Liver (tissue), 8 donors: ENCODE measurements at regions not wholly inside any gene's neighbourhood (a gene's known extent, or its start where the extent isn't known, plus 50 kb on each side); places are given as distances from the start of the nearest gene placed in this dataset.

Experiments used
- DNase-seq: peaks from one replicate; pipeline ENCODE4 v3.0.0-alpha.2; 2017; ENCODE audit warnings: low spot score
- H3K27ac ChIP-seq, 2 donors: one replicate each; pipeline ENCODE4 v1.7.0; 2013; ENCODE audit warnings: inconsistent platforms in 2 of 2, low read length in 2 of 2, control low read depth in 1 of 2, low read depth in 1 of 2, mild to moderate bottlenecking in 1 of 2
- H3K27me3 ChIP-seq, 4 donors: one replicate each; pipeline versions ENCODE4 v1.6.1 to v1.7.0; 2013; ENCODE audit warnings: low read length in 3 of 4, inconsistent platforms in 1 of 4, mild to moderate bottlenecking in 1 of 4, moderate library complexity in 1 of 4; ENCODE audit not compliant: control insufficient read depth in 4 of 4, insufficient read depth in 4 of 4
- H3K36me3 ChIP-seq, 4 donors: one replicate each; pipeline versions ENCODE4 v1.6.1 to v1.7.0; 2013; ENCODE audit warnings: low read length in 3 of 4, mild to moderate bottlenecking in 3 of 4, low read depth in 1 of 4, moderate library complexity in 1 of 4; ENCODE audit not compliant: control insufficient read depth in 4 of 4, insufficient read depth in 3 of 4
- H3K4me1 ChIP-seq, 4 donors: one replicate each; pipeline versions ENCODE4 v1.6.1 to v1.7.0; 2013; ENCODE audit warnings: low read length in 3 of 4, mild to moderate bottlenecking in 3 of 4, moderate library complexity in 1 of 4; ENCODE audit not compliant: control insufficient read depth in 4 of 4, insufficient read depth in 4 of 4
- H3K4me3 ChIP-seq, 3 donors: one replicate each; pipeline versions ENCODE4 v1.6.1 to v1.7.0; 2013; ENCODE audit warnings: low read length in 3 of 3, control low read depth in 1 of 3, low read depth in 1 of 3, mild to moderate bottlenecking in 1 of 3
- H3K9ac ChIP-seq, 2 donors: one replicate each; pipeline ENCODE4 v1.7.0; 2013; ENCODE audit warnings: low read length in 2 of 2, mild to moderate bottlenecking in 2 of 2, moderate library complexity in 2 of 2, control low read depth in 1 of 2, low read depth in 1 of 2
- H3K9me3 ChIP-seq, 4 donors: one replicate each; pipeline versions ENCODE4 v1.6.1 to v1.7.0; 2013; ENCODE audit warnings: low read length in 3 of 4; ENCODE audit not compliant: control insufficient read depth in 4 of 4
- EGR1 ChIP-seq, 2 donors: IDR thresholded peaks; 2 replicates each; pipeline ENCODE4 v1.6.1; 2016 to 2018; ENCODE audit warnings: antibody characterized with exemption in 2 of 2, low read depth in 2 of 2
- FOXA1 ChIP-seq: IDR thresholded peaks from 2 replicates; pipeline ENCODE4 v1.6.1; 2016; ENCODE audit warnings: antibody characterized with exemption
- FOXA2 ChIP-seq: IDR thresholded peaks from 2 replicates; pipeline ENCODE4 v1.6.1; 2016; ENCODE audit warnings: antibody characterized with exemption
- GABPA ChIP-seq, 2 donors: IDR thresholded peaks in 1 of 2; conservative IDR thresholded peaks in 1 of 2; 2 replicates each; pipeline ENCODE4 v1.6.1; 2016; ENCODE audit warnings: antibody characterized with exemption in 2 of 2, mild to moderate bottlenecking in 1 of 2, moderate library complexity in 1 of 2
- HNF4A ChIP-seq, 2 donors: conservative IDR thresholded peaks; 2 replicates each; pipeline ENCODE4 v1.6.1; 2016; ENCODE audit warnings: antibody characterized with exemption in 2 of 2, mild to moderate bottlenecking in 2 of 2
- HNF4G ChIP-seq: IDR thresholded peaks from 2 replicates; pipeline ENCODE4 v1.6.1; 2016; ENCODE audit warnings: antibody characterized with exemption
- JUND ChIP-seq, 2 donors: IDR thresholded peaks; 2 replicates each; pipeline ENCODE4 v1.6.1; 2016; ENCODE audit warnings: antibody characterized with exemption in 2 of 2
- NR2F2 ChIP-seq: IDR thresholded peaks from 2 replicates; pipeline ENCODE4 v1.6.1; 2016; ENCODE audit warnings: antibody characterized with exemption
- RAD21 ChIP-seq, 2 donors: IDR thresholded peaks; 2 replicates each; pipeline ENCODE4 v1.6.1; 2016; ENCODE audit warnings: antibody characterized with exemption in 2 of 2, mild to moderate bottlenecking in 2 of 2
- RXRA ChIP-seq, 2 donors: IDR thresholded peaks; 2 replicates each; pipeline ENCODE4 v1.6.1; 2017 to 2018; ENCODE audit warnings: antibody characterized with exemption in 2 of 2, mild to moderate bottlenecking in 1 of 2
- SP1 ChIP-seq: IDR thresholded peaks from 2 replicates; pipeline ENCODE4 v1.6.1; 2018; ENCODE audit warnings: antibody characterized with exemption, mild to moderate bottlenecking
- TAF1 ChIP-seq: conservative IDR thresholded peaks from 2 replicates; pipeline ENCODE4 v1.6.1; 2016; ENCODE audit warnings: antibody characterized with exemption, mild to moderate bottlenecking
- YY1 ChIP-seq: IDR thresholded peaks from 2 replicates; pipeline ENCODE4 v1.6.1; 2016; ENCODE audit warnings: antibody characterized with exemption, mild to moderate bottlenecking
- WGBS: extraction: QIAGEN DNeasy Blood & Tissue Kit; methylation state at CpG from one replicate; pipeline ENCODE4 v1.1.7; 2013; 5-methylcytosine and 5-hydroxymethylcytosine counted together
- TF ChIP-seq, protein P1 (sequence below): IDR thresholded peaks from 2 replicates; pipeline ENCODE4 v1.6.1; 2016; ENCODE audit warnings: antibody characterized with exemption, mild to moderate bottlenecking
- TF ChIP-seq, protein P2 (sequence below): IDR thresholded peaks from 2 replicates; pipeline ENCODE4 v1.6.1; 2016; ENCODE audit warnings: antibody characterized with exemption
- TF ChIP-seq, protein P3 (sequence below): IDR thresholded peaks from 2 replicates; pipeline ENCODE4 v1.6.1; 2016; ENCODE audit warnings: antibody characterized with exemption
- TF ChIP-seq, protein P4 (sequence below): IDR thresholded peaks from 2 replicates; pipeline ENCODE4 v1.6.1; 2016; ENCODE audit warnings: antibody characterized with exemption
- TF ChIP-seq, protein P5 (sequence below): fragments of 150-350 bp; IDR thresholded peaks from 2 replicates; pipeline ENCODE4 v1.5.1; 2017; ENCODE audit warnings: improper control_type of control experiment, low read depth, low read length; ENCODE audit not compliant: missing input control
- donor health status: healthy.
- donor health status: healthy.
- donor health status: healthy.
- donor health status: healthy.
- donor health status: healthy.

DNA sequence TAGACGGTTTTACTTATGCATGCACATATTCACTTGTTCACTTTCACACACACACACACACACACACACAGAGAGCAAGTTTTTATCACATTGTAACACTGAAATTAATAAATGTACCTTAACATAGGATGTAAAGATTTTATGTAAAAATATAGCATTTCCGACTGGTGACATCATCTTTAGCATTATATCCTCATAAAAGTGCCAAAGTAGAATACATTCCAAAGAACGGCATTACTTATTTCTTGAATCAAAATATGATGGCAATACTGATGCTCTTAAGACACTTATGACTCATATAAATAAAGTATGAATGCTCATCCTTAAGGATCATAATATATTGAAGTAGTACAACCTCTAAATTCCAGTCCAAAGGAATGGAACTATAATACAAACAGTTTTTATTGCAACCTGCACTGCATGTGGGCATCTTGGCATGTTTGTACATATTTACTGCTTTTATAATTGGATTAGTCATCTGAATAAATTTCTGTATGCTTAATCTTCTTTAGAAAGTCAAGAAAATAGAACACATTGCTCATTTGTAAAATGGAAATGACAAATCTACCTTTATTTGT lies 290.0 kb upstream of the SEMA3A start:
- 84% methylated on average over 3 of the region's 3 CpGs for WGBS
- TF ChIP-seq TAF1: no peak
- no peak for TF ChIP-seq HNF4G
- TF ChIP-seq, protein P1, sequence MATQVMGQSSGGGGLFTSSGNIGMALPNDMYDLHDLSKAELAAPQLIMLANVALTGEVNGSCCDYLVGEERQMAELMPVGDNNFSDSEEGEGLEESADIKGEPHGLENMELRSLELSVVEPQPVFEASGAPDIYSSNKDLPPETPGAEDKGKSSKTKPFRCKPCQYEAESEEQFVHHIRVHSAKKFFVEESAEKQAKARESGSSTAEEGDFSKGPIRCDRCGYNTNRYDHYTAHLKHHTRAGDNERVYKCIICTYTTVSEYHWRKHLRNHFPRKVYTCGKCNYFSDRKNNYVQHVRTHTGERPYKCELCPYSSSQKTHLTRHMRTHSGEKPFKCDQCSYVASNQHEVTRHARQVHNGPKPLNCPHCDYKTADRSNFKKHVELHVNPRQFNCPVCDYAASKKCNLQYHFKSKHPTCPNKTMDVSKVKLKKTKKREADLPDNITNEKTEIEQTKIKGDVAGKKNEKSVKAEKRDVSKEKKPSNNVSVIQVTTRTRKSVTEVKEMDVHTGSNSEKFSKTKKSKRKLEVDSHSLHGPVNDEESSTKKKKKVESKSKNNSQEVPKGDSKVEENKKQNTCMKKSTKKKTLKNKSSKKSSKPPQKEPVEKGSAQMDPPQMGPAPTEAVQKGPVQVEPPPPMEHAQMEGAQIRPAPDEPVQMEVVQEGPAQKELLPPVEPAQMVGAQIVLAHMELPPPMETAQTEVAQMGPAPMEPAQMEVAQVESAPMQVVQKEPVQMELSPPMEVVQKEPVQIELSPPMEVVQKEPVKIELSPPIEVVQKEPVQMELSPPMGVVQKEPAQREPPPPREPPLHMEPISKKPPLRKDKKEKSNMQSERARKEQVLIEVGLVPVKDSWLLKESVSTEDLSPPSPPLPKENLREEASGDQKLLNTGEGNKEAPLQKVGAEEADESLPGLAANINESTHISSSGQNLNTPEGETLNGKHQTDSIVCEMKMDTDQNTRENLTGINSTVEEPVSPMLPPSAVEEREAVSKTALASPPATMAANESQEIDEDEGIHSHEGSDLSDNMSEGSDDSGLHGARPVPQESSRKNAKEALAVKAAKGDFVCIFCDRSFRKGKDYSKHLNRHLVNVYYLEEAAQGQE: no peak
- TF ChIP-seq JUND (IDR thresholded peaks at IDR 0.05): no peak
- no peak for TF ChIP-seq HNF4A (conservative IDR thresholded peaks at IDR 0.05)
- TF ChIP-seq, protein P2, sequence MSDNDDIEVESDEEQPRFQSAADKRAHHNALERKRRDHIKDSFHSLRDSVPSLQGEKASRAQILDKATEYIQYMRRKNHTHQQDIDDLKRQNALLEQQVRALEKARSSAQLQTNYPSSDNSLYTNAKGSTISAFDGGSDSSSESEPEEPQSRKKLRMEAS: no peak
- TF ChIP-seq, protein P3, sequence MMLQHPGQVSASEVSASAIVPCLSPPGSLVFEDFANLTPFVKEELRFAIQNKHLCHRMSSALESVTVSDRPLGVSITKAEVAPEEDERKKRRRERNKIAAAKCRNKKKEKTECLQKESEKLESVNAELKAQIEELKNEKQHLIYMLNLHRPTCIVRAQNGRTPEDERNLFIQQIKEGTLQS: no peak
- no peak for TF ChIP-seq SP1
- no peak for TF ChIP-seq GABPA (IDR thresholded peaks at IDR 0.05 in 1 of 2, conservative IDR thresholded peaks at IDR 0.05 in 1 of 2)
- TF ChIP-seq, protein P4, sequence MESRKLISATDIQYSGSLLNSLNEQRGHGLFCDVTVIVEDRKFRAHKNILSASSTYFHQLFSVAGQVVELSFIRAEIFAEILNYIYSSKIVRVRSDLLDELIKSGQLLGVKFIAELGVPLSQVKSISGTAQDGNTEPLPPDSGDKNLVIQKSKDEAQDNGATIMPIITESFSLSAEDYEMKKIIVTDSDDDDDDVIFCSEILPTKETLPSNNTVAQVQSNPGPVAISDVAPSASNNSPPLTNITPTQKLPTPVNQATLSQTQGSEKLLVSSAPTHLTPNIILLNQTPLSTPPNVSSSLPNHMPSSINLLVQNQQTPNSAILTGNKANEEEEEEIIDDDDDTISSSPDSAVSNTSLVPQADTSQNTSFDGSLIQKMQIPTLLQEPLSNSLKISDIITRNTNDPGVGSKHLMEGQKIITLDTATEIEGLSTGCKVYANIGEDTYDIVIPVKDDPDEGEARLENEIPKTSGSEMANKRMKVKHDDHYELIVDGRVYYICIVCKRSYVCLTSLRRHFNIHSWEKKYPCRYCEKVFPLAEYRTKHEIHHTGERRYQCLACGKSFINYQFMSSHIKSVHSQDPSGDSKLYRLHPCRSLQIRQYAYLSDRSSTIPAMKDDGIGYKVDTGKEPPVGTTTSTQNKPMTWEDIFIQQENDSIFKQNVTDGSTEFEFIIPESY: no peak
- TF ChIP-seq, protein P5, sequence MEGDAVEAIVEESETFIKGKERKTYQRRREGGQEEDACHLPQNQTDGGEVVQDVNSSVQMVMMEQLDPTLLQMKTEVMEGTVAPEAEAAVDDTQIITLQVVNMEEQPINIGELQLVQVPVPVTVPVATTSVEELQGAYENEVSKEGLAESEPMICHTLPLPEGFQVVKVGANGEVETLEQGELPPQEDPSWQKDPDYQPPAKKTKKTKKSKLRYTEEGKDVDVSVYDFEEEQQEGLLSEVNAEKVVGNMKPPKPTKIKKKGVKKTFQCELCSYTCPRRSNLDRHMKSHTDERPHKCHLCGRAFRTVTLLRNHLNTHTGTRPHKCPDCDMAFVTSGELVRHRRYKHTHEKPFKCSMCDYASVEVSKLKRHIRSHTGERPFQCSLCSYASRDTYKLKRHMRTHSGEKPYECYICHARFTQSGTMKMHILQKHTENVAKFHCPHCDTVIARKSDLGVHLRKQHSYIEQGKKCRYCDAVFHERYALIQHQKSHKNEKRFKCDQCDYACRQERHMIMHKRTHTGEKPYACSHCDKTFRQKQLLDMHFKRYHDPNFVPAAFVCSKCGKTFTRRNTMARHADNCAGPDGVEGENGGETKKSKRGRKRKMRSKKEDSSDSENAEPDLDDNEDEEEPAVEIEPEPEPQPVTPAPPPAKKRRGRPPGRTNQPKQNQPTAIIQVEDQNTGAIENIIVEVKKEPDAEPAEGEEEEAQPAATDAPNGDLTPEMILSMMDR: no peak
- TF ChIP-seq EGR1 (IDR thresholded peaks at IDR 0.05; ENCODE audit: low read depth in 2 of 2): no peak
- no peak for TF ChIP-seq NR2F2
- TF ChIP-seq RAD21 (IDR thresholded peaks at IDR 0.05): no peak
- TF ChIP-seq YY1: no peak
- TF ChIP-seq FOXA2: no peak
- TF ChIP-seq RXRA (IDR thresholded peaks at IDR 0.05): no peak
- TF ChIP-seq FOXA1: no peak
- H3K27ac ChIP-seq: no peak overlapping the region
- H3K9ac ChIP-seq: no peak overlapping the region
- H3K9me3 ChIP-seq: no peaks in the 10 kb centered on the region
- peaks cover 0 to 1% (median 0%) of the 10 kb centered on the region in 4 donors for H3K27me3 ChIP-seq
- H3K4me1 ChIP-seq: no peaks in the 10 kb centered on the region
- H3K36me3 ChIP-seq: no peaks in the 10 kb centered on the region
- no peak for DNase-seq
- H3K4me3 ChIP-seq: no peak overlapping the region
